SK-N-SH (cell line): ENCODE measurements at regions not wholly inside any gene's neighbourhood (a gene's known extent, or its start where the extent isn't known, plus 50 kb on each side); places are given as distances from the start of the nearest gene placed in this dataset.

ENCODE experiments used
- EP300 ChIP-seq, 2 experiments: IDR thresholded peaks; 2 replicates each; pipeline versions ENCODE4 v1.4.0 to v1.6.1; 2012; ENCODE audit warnings: borderline replicate concordance in 1 of 2, low read depth in 1 of 2, low read length in 1 of 2
- GATA2 ChIP-seq: sonication (generic); formaldehyde crosslinking; IDR thresholded peaks from 2 replicates; pipeline ENCODE4 v1.5.0; 2020; ENCODE audit warnings: mild to moderate bottlenecking, missing genetic modification reagents
- POLR2AphosphoS5 ChIP-seq: IDR thresholded peaks from 2 replicates; pipeline ENCODE4 v1.6.1; 2012; ENCODE audit warnings: low read depth, low read length
- RCOR1 ChIP-seq: fragments of 150-350 bp; IDR thresholded peaks from 2 replicates; pipeline ENCODE4 v1.6.1; 2017; ENCODE audit warnings: antibody characterized with exemption, low read length
- RFX5 ChIP-seq: IDR thresholded peaks from 2 replicates; pipeline ENCODE4 v1.6.1; 2012; ENCODE audit warnings: mild to moderate bottlenecking, improper control_type of control experiment, low read length
- YY1 ChIP-seq: IDR thresholded peaks from 2 replicates; pipeline ENCODE4 v1.4.0; 2012; ENCODE audit warnings: low read depth, mild to moderate bottlenecking
- TF ChIP-seq, protein P1 (sequence below): fragments of 200-600 bp; sonication (generic); IDR thresholded peaks from 2 replicates; pipeline ENCODE4 v1.6.1; 2017; ENCODE audit warnings: antibody characterized with exemption, mild to moderate bottlenecking, moderate library complexity
- TF ChIP-seq, protein P2 (sequence below): IDR thresholded peaks from 2 replicates; pipeline ENCODE4 v1.4.0; 2012; ENCODE audit warnings: low read depth

DNA sequence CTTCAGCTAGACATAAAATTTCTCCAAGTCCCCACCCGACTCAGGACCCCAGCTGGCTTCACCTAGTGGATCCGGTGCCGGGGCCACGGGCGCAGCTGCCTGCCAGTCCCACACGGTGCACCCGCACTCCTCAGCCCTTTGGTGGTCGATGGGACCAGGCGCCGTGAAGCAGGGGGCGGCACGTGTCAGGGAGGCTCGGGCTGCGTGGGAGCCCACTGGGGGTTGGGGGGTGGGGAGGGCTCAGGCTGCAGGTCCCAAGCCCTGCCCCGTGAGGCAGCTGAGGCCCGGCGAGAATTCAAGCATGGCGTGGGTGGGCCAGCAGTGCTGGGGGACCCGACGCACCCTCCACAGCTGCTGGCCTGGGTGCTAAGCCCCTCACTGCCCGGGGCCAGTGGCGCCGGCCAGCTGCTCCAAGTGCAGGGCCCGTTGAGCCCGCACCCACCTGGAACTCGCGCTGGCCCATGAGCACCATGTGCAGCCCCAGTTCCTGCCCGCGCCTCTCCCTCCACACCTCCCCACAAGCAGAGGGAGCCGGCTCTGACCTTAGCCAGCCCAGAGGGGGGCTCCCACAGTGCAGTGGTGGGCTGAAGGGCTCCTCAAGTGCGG is 747.0 kb downstream of the FAM181B start:
- TF ChIP-seq, protein P1, sequence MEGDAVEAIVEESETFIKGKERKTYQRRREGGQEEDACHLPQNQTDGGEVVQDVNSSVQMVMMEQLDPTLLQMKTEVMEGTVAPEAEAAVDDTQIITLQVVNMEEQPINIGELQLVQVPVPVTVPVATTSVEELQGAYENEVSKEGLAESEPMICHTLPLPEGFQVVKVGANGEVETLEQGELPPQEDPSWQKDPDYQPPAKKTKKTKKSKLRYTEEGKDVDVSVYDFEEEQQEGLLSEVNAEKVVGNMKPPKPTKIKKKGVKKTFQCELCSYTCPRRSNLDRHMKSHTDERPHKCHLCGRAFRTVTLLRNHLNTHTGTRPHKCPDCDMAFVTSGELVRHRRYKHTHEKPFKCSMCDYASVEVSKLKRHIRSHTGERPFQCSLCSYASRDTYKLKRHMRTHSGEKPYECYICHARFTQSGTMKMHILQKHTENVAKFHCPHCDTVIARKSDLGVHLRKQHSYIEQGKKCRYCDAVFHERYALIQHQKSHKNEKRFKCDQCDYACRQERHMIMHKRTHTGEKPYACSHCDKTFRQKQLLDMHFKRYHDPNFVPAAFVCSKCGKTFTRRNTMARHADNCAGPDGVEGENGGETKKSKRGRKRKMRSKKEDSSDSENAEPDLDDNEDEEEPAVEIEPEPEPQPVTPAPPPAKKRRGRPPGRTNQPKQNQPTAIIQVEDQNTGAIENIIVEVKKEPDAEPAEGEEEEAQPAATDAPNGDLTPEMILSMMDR, result no peak
- TF ChIP-seq YY1 (no peak), GATA2 (CRISPR knock-in tag) (no peak), EP300 (IDR thresholded peaks at IDR 0.05; ENCODE audit: borderline replicate concordance in 1 of 2, low read depth in 1 of 2, low read length in 1 of 2) (no peak), RFX5 (no peak), POLR2AphosphoS5 (no peak), RCOR1 (no peak)
- TF ChIP-seq, protein P2, sequence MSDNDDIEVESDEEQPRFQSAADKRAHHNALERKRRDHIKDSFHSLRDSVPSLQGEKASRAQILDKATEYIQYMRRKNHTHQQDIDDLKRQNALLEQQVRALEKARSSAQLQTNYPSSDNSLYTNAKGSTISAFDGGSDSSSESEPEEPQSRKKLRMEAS, result no peak
